GM19239 (cell line): ENCODE measurements at regions not wholly inside any gene's neighbourhood (a gene's known extent, or its start where the extent isn't known, plus 50 kb on each side); places are given as distances from the start of the nearest gene placed in this dataset.

Experiments
- DNase-seq: peaks from one replicate; pipeline ENCODE4 v3.0.0; 2011; ENCODE audit warnings: low spot score; ENCODE audit not compliant: insufficient read length
- FAIRE-seq: peaks from 2 replicates; lab custom pipeline; 2011; peaks lifted over from hg19 to GRCh38; lab: Jason Lieb, UNC

GRCh38 chr13:106433066-106433465 is 102.4 kb downstream of the EFNB2 start:
- DNase-seq (no peak), FAIRE-seq (no peak)

GRCh38 chr13:106432636-106433035 is 102.8 kb downstream of the EFNB2 start:
- DNase-seq (no peak), FAIRE-seq (no peak)

- no peak for DNase-seq
- no peak for FAIRE-seq
These were observed 108.6 kb downstream of the EFNB2 start for GRCh38 chr13:106426909-106427308.

DNA sequence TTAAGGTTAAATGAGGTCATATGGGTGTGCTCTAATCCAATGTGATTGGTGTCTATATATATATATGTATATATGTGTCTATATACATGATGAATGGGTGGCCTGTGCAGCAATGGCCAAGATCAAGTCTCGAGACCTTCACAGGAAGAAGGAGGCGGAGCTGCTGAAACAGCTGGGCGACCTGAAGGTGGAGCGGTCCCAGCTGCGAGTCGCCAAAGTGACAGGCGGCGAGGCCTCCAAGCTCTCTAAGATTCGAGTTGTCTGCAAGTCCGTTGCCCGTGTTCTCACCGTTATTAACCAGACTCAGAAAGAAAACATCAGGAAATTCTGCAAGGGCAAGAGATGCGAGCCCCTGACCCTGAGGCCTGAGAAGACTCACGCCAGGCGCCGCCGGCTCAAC is 109.8 kb downstream of the EFNB2 start:
- DNase-seq (no peak), FAIRE-seq (no peak)

GRCh38 chr13:106424805-106425204 is 110.7 kb downstream of the EFNB2 start:
- no peak for FAIRE-seq
- DNase-seq = no peak

- no peak for FAIRE-seq
- DNase-seq = no peak
These were observed 111.9 kb downstream of the EFNB2 start for GRCh38 chr13:106423530-106423929.

- FAIRE-seq (no peak), DNase-seq (no peak)
These were observed 116.9 kb downstream of the EFNB2 start for GRCh38 chr13:106418556-106418955.

DNA sequence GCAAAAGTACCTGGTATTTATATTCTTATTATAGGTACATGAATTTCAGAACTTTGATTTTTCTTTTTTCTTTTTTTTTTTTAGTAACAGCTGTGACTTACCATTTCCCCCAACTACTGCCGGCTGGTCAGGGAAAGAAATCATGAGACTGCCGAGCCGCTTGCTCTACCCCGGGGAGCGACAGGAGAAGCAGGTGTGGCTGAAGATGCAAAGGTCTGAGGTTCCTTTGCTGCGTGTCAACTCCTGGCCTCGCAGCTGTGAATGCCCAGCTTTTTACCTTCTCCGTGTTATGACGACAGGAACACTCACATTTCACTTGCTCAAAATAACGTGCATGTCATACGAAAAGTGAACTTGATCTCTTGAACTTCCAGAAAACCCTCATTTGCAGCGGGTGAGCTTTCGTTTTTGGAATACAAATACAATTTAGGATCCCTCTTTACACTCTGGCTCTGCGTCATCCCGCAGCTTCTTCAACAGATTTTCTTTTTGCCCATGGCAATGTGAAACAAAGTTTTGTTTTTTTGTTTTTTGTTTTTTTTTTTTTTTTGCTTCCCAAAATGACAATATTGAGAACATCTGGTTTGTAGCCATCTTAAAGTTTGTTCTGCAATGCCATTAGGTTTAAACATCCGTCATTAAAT is 117.9 kb downstream of the EFNB2 start:
- no peak for FAIRE-seq
- no peak for DNase-seq

DNA sequence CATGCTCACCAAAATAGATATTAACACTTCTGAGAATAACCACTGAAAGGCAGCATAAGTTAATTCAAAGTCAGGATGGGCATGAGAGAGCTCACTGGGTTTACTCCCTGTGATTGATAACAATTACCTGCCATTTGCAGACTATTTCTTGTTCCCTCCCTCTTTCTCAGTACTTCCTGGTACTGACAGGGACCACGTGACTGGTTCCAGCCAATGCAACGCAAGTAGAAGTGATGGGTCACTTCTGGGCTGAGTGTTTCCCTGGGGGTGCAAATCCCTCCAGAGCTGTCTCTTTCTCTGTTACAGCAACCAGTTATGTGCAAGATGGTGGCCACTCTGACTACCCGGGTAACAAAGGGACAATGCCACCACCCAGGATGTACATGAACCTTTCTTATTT is 118.8 kb downstream of the EFNB2 start:
- FAIRE-seq = no peak

GRCh38 chr13:106415971-106416370 is 119.5 kb downstream of the EFNB2 start:
- no peak for FAIRE-seq
- DNase-seq = no peak

More for the DNA sequence above, 118.8 kb downstream of the EFNB2 start:
- no peak for DNase-seq

DNA sequence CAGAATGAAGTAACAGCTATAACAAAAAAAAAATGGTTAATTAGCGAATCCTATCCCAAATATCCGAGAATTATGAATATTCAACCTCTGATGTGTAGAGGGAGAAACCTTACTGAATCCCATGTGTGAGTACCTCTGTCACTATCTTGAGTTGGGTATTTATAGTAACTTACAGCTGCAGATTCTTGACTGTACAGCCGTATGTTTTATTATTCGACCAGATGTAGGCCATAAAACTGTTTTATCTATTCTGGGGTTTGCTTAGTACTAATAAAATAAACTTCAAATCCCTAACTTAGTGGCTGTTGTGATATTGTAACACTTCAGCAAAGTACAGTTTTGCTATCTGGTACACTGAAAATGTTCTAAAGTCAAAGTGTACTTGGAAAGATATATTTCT is 120.0 kb downstream of the EFNB2 start:
- FAIRE-seq (no peak), DNase-seq (no peak)

DNA sequence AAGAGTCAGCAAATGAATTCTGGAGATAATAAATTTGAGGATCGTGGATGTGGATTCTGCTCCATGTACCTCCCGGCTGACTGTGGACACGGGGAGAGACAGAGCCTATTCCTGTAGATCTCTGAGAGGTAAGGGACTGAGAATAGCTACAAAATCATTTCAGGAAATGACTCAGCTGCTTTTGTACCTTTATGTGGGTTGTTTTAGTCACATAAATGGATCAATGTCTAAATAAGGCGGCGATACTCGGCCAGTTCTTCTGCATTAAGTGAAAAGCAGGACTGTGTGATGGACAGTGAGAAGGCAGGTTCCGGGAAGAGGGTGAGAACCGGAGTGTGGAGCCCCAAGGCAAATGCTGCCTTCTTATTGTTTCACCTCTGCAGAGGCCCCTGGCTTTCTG is 128.1 kb downstream of the EFNB2 start:
- FAIRE-seq (no peak), DNase-seq (no peak)

- no peak for FAIRE-seq
- DNase-seq = no peak
These were observed 129.7 kb downstream of the EFNB2 start for GRCh38 chr13:106405731-106406130.

GRCh38 chr13:106403280-106403679 is 132.2 kb downstream of the EFNB2 start:
- no peak for DNase-seq

DNA sequence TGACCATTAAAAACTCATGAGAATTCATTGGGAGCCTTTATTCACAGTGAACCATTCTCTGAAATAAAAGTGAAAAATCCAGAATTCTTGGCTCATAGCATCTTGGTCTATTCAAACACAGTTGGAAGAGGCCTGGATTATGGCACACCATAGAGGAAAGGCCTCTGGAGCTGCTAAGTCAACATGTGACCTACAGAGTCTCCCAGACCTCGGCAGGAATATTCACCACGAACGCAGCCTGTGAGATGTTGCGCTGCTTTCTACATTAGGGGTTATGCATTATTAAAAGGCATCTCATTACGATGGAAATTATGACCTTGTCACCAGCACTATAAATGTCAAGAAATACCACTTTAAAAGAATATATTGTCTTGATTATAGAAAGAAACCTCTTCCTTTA is 132.6 kb downstream of the EFNB2 start:
- DNase-seq = no peak
- no peak for FAIRE-seq

More at GRCh38 chr13:106403280-106403679, 132.2 kb downstream of the EFNB2 start:
- no peak for FAIRE-seq

- FAIRE-seq = no peak
- DNase-seq = no peak
These were observed 134.4 kb downstream of the EFNB2 start for GRCh38 chr13:106401081-106401480.

GRCh38 chr13:106400289-106400688 is 135.2 kb downstream of the EFNB2 start:
- DNase-seq (no peak), FAIRE-seq (no peak)

GRCh38 chr13:106398289-106398688 is 137.2 kb downstream of the EFNB2 start:
- DNase-seq = no peak
- no peak for FAIRE-seq

GRCh38 chr13:106393776-106394175 is 141.7 kb downstream of the EFNB2 start:
- no peak for DNase-seq
- no peak for FAIRE-seq

- no peak for FAIRE-seq
- DNase-seq = no peak
These were observed 143.8 kb downstream of the EFNB2 start for GRCh38 chr13:106391681-106392080.

GRCh38 chr13:106391271-106391670 is 144.2 kb downstream of the EFNB2 start:
- no peak for DNase-seq
- no peak for FAIRE-seq

GRCh38 chr13:106390367-106390766 is 145.1 kb downstream of the EFNB2 start:
- DNase-seq (no peak), FAIRE-seq (no peak)

- DNase-seq (no peak), FAIRE-seq (no peak)
These were observed 149.8 kb downstream of the EFNB2 start for GRCh38 chr13:106385654-106386053.
